Nephron (organoid): ENCODE measurements at regions not wholly inside any gene's neighbourhood (a gene's known extent, or its start where the extent isn't known, plus 50 kb on each side); places are given as distances from the start of the nearest gene placed in this dataset.
"Not testable (repeated sequence)": the region's sequence is repeated elsewhere in the genome, so short reads cannot be mapped to it uniquely, and the experiment has no call there.

Experiments
- H3K27ac Mint-ChIP-seq, 3 experiments: 2 replicates each; pipeline ENCODE4 v1.8.0; 2020; ENCODE audit warnings: mixed read lengths in 3 of 3, mild to moderate bottlenecking in 2 of 3, moderate library complexity in 1 of 3
- H3K27me3 Mint-ChIP-seq: 2 replicates; pipeline ENCODE4 v1.8.0; 2021; ENCODE audit warnings: low read depth, mild to moderate bottlenecking, moderate library complexity, mixed read lengths
- H3K36me3 Mint-ChIP-seq: 2 replicates; pipeline ENCODE4 v1.8.0; 2020; ENCODE audit warnings: low read depth, mixed read lengths
- H3K4me1 Mint-ChIP-seq: 2 replicates; pipeline ENCODE4 v1.8.0; 2020; ENCODE audit warnings: mixed read lengths
- H3K4me3 Mint-ChIP-seq, 3 experiments: 2 replicates each; pipeline ENCODE4 v1.8.0; 2020; ENCODE audit warnings: mild to moderate bottlenecking in 3 of 3, mixed read lengths in 3 of 3, moderate library complexity in 2 of 3
- H3K9me3 Mint-ChIP-seq: 2 replicates; pipeline ENCODE4 v1.8.0; 2020; ENCODE audit warnings: mixed read lengths
- TF ChIP-seq, protein P1 (sequence below), 3 experiments: fragments of 200-600 bp; sonication (generic); IDR thresholded peaks; one replicate each; pipeline ENCODE4 v1.5.0; 2021; ENCODE audit warnings: antibody characterized with exemption in 3 of 3; ENCODE audit not compliant: unreplicated experiment in 3 of 3

DNA sequence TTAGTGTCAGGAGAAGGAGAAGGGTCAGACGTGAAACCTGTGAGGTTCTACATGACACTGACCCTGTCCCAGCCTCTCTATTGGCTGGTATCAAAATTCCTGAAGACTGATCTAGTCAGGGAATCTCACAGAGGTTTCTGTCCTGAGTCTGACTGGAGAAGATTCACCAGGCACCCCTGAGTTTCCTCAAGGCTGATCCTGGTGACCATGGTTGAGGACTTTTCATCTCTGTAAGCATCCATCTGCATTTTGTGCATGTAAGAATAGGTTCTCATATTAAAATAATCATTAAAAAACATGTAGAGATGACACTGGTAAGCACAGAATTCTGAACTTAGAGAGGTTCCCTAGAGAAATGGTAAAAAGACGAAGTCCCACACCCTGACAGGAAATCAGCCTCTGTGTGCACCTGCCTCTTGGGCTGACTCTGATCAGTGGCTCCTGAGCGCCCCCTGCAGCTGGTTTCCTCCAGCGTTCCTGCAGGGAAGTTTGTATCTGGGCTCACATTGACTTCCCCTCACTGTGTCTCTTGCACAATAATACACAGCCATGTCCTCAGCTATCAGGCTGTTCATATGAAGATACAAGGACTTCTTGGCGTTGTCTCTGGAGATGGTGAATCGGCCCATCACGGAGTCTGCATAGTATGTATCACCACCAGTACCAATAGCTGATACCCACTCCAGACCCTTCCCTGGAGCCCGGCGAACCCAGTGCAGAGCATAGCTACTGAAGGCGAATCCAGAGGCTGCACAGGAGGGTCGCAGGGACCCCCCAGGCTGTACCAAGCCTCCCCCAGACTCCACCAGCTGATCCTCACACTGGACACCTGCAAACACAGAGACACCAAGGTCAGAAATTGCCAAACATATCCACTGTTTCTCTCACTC lies 991.9 kb downstream of the TMEM121 start:
- TF ChIP-seq, protein P1, sequence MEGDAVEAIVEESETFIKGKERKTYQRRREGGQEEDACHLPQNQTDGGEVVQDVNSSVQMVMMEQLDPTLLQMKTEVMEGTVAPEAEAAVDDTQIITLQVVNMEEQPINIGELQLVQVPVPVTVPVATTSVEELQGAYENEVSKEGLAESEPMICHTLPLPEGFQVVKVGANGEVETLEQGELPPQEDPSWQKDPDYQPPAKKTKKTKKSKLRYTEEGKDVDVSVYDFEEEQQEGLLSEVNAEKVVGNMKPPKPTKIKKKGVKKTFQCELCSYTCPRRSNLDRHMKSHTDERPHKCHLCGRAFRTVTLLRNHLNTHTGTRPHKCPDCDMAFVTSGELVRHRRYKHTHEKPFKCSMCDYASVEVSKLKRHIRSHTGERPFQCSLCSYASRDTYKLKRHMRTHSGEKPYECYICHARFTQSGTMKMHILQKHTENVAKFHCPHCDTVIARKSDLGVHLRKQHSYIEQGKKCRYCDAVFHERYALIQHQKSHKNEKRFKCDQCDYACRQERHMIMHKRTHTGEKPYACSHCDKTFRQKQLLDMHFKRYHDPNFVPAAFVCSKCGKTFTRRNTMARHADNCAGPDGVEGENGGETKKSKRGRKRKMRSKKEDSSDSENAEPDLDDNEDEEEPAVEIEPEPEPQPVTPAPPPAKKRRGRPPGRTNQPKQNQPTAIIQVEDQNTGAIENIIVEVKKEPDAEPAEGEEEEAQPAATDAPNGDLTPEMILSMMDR (IDR thresholded peaks at IDR 0.05; ENCODE audit: unreplicated experiment in 3 of 3), result no peak
- Mint-ChIP-seq H3K36me3 (no peaks in the 10 kb centered on the region), H3K27ac (no peak overlapping the region), H3K4me3 (no peak overlapping the region), H3K9me3 (peaks cover 56% of the 10 kb centered on the region), H3K4me1 (no peaks in the 10 kb centered on the region), H3K27me3 (no peaks in the 10 kb centered on the region)

- H3K27me3 Mint-ChIP-seq, H3K4me1 Mint-ChIP-seq, H3K36me3 Mint-ChIP-seq, H3K4me3 Mint-ChIP-seq, H3K27ac Mint-ChIP-seq: not testable (repeated sequence)
- H3K9me3 Mint-ChIP-seq, result peaks cover 45% of the 10 kb centered on the region
Observed at GRCh38 chr14:106522118-106522517, 995.7 kb downstream of the TMEM121 start.

DNA sequence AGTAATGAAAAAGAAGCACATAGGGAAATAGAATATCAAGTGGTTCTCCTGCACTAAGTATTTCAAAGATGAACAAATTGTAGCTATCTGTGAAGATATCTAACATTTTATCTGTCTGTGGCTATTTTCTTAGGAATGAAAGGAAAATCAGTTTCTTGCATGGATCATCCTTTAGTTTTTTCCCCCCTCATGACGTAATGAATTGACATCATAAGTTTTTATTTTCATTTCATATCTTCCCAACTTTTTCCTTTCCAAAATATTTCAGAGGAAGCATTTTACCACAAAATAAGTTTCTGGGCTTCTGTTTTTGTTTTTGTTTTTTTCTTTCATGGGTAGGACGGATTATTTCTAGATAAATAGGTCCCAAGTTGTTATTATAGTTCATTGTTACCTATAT lies 996.6 kb downstream of the TMEM121 start:
- TF ChIP-seq, protein P1 (IDR thresholded peaks at IDR 0.05; ENCODE audit: unreplicated experiment in 3 of 3), result no peak
- H3K27me3 Mint-ChIP-seq, result no peaks in the 10 kb centered on the region
- no peaks in the 10 kb centered on the region for H3K4me1 Mint-ChIP-seq
- no peak overlapping the region for H3K4me3 Mint-ChIP-seq
- H3K36me3 Mint-ChIP-seq, result no peaks in the 10 kb centered on the region
- H3K27ac Mint-ChIP-seq, result no peak overlapping the region
- H3K9me3 Mint-ChIP-seq, result peaks cover 42% of the 10 kb centered on the region

GRCh38 chr14:106528717-106529116 lies 1002.3 kb downstream of the TMEM121 start:
- TF ChIP-seq, protein P1 (IDR thresholded peaks at IDR 0.05; ENCODE audit: unreplicated experiment in 3 of 3), result no peak
- H3K27ac Mint-ChIP-seq, result no peak overlapping the region
- H3K4me1 Mint-ChIP-seq, result no peaks in the 10 kb centered on the region
- H3K27me3 Mint-ChIP-seq, result peaks cover 4% of the 10 kb centered on the region
- H3K4me3 Mint-ChIP-seq, result no peak overlapping the region
- peaks cover 46% of the 10 kb centered on the region for H3K9me3 Mint-ChIP-seq
- no peaks in the 10 kb centered on the region for H3K36me3 Mint-ChIP-seq

GRCh38 chr14:106530031-106530422 lies 1003.6 kb downstream of the TMEM121 start:
- Mint-ChIP-seq H3K4me1 (no peaks in the 10 kb centered on the region), H3K27ac (no peak overlapping the region), H3K36me3 (no peaks in the 10 kb centered on the region), H3K9me3 (peaks cover 39% of the 10 kb centered on the region), H3K27me3 (peaks cover 4% of the 10 kb centered on the region), H3K4me3 (no peak overlapping the region)
- TF ChIP-seq, protein P1 (IDR thresholded peaks at IDR 0.05; ENCODE audit: unreplicated experiment in 3 of 3), result no peak

DNA sequence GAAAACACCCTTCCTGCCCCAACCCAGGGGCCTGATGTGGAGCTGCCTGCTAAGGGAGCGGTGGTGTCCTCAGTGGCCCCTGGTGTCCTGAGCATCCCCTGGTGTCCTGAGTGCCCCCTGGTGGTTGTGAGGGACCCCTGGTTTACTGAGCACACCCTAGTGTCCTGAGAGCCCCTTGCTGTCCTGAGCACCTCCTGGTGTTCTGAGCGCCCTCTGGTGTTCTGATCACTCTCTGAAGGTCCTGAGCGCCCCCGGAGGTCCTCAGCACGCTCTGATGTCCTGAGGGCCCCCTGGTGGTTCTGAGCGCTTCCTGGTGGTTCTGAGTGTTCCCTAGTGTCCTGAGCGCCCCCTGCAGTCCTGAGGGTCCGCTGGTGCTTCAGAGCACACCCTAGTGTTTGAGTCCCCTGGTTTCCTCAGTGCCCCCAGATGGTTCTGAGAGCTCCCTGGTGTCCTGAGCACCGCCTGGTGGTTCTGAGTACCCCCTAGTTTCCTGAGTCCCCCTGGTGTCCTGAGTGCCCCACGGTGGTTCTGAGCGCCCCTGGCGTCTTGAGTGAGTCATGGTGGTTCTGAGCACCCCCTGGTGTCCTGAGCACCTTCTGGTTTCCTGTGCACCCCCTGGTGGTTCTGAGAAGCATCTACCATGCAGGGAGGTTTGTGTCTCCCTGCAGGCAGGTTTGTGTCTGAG lies 1004.2 kb downstream of the TMEM121 start:
- Mint-ChIP-seq H3K4me1 (no peaks in the 10 kb centered on the region), H3K4me3 (no peak overlapping the region), H3K27ac (no peak overlapping the region), H3K27me3 (peaks cover 4% of the 10 kb centered on the region), H3K9me3 (peaks cover 40% of the 10 kb centered on the region), H3K36me3 (no peaks in the 10 kb centered on the region)
- TF ChIP-seq, protein P1 (IDR thresholded peaks at IDR 0.05; ENCODE audit: unreplicated experiment in 3 of 3), result no peak

DNA sequence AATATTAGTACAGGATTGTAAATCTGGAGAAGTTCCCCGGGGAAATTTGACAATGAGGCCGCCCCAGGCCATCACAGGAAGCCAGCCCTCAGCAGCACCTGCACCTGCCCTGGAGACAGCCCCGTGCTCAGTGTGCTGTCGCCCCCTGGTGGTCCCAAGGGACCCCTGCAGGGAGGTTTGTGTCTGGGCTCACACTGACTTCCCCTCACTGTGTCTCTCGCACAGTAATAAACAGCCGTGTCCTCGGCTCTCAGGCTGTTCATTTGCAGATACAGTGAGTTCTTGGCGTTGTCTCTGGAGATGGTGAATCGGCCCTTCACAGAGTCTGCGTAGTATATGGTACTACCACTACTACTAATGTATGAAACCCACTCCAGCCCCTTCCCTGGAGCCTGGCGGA lies 1011.2 kb downstream of the TMEM121 start:
- peaks cover 53% of the 10 kb centered on the region for H3K9me3 Mint-ChIP-seq
- H3K36me3 Mint-ChIP-seq, H3K4me1 Mint-ChIP-seq, H3K4me3 Mint-ChIP-seq, H3K27ac Mint-ChIP-seq, H3K27me3 Mint-ChIP-seq: not testable (repeated sequence)
